Aorta (tissue), 5 donors: ENCODE measurements at regions not wholly inside any gene's neighbourhood (a gene's known extent, or its start where the extent isn't known, plus 50 kb on each side); places are given as distances from the start of the nearest gene placed in this dataset.
"Not testable (repeated sequence)": the region's sequence is repeated elsewhere in the genome, so short reads cannot be mapped to it uniquely, and the experiment has no call there.

Experiments used
- ATAC-seq: fragments of 200-7000 bp; cut with Tn5 transposase; one replicate; pipeline ENCODE4 v1.9.1; 2022; ENCODE audit warnings: moderate library complexity; ENCODE audit not compliant: low FRiP score
- DNase-seq, 2 donors: peaks; one replicate each; pipeline ENCODE4 v3.0.0-alpha.2; 2020
- H3K27ac ChIP-seq, 2 donors: one replicate each; pipeline ENCODE4 v1.5.1; 2013; ENCODE audit warnings: low read length in 2 of 2, mild to moderate bottlenecking in 2 of 2, moderate library complexity in 2 of 2, control low read depth in 1 of 2, inconsistent platforms in 1 of 2, low read depth in 1 of 2
- H3K27me3 ChIP-seq, 2 donors: one replicate each; pipeline ENCODE4 v1.6.1; 2013; ENCODE audit warnings: control low read depth in 1 of 2, low read length in 1 of 2, mild to moderate bottlenecking in 1 of 2, moderate library complexity in 1 of 2; ENCODE audit not compliant: insufficient read depth in 2 of 2, control insufficient read depth in 1 of 2
- H3K36me3 ChIP-seq, 2 donors: one replicate each; pipeline ENCODE4 v1.6.1; 2013; ENCODE audit warnings: control low read depth in 1 of 2, low read length in 1 of 2, mild to moderate bottlenecking in 1 of 2; ENCODE audit not compliant: insufficient read depth in 2 of 2, control insufficient read depth in 1 of 2
- H3K4me1 ChIP-seq, 2 donors: one replicate each; pipeline ENCODE4 v1.6.1; 2013; ENCODE audit warnings: low read length in 2 of 2, control low read depth in 1 of 2, mild to moderate bottlenecking in 1 of 2, moderate library complexity in 1 of 2; ENCODE audit not compliant: insufficient read depth in 2 of 2, control insufficient read depth in 1 of 2
- H3K4me3 ChIP-seq, 2 donors: one replicate each; pipeline ENCODE4 v1.5.1; 2013; ENCODE audit warnings: low read length in 2 of 2, control low read depth in 1 of 2, mild to moderate bottlenecking in 1 of 2
- H3K9me3 ChIP-seq: one replicate; pipeline ENCODE4 v1.6.1; 2013; ENCODE audit warnings: mild to moderate bottlenecking, low read length; ENCODE audit not compliant: control insufficient read depth
- WGBS, 2 donors: extraction: QIAGEN DNeasy Blood & Tissue Kit; methylation state at CpG; one replicate each; pipeline ENCODE4 v1.1.7; 2013; 5-methylcytosine and 5-hydroxymethylcytosine counted together
- intact Hi-C, 2 donors: fragments of 100-400 bp; cut with DNase I; formaldehyde crosslinking; loops; one replicate each; pipeline versions ENCODE4 v1.14.2 to v1.15.0; 2022
- donor health status: healthy with polysubstance abuse.
- donor health status: Bipolar disorder and iron deficiency.
- donor health status: DM: no; HTN: no; CAD: no.
- donor health status: DM: no; HTN: no; CAD: no.
- donor health status: DM: yes; HTN: yes; CAD: no.

GRCh38 chr7:49579408-49579807 lies 194.0 kb upstream of the VWC2 start:
- Histone ChIP-seq H3K36me3 (no peaks in the 10 kb centered on the region), H3K27me3 (no peaks in the 10 kb centered on the region), H3K9me3 (no peaks in the 10 kb centered on the region), H3K27ac (no peak overlapping the region), H3K4me3 (no peak overlapping the region), H3K4me1 (no peaks in the 10 kb centered on the region)
- intact Hi-C loops: no loop called here
- no peak for ATAC-seq
- 61 to 72% methylated on average over 13 of the region's 13 CpGs for WGBS, 2 donors
- DNase-seq: peak in 1 of 2 donors; percentile 57

- WGBS, 2 donors: 30 to 34% methylated on average over 16 of the region's 16 CpGs
- intact Hi-C loops: no loop called here
- no peak for ATAC-seq
Measured at GRCh38 chr7:49580000-49580399, 193.4 kb upstream of the VWC2 start.

GRCh38 chr7:49580761-49581160 lies 192.7 kb upstream of the VWC2 start:
- intact Hi-C loops: no loop called here
- H3K9me3 ChIP-seq: no peaks in the 10 kb centered on the region
- no peaks in the 10 kb centered on the region for H3K4me1 ChIP-seq
- H3K27ac ChIP-seq: no peak overlapping the region
- DNase-seq (no peak), ATAC-seq (no peak)
- no peak overlapping the region for H3K4me3 ChIP-seq
- 7 to 8% methylated on average over 1 of the region's 1 CpG for WGBS, 2 donors
- H3K36me3 ChIP-seq: no peaks in the 10 kb centered on the region
- no peaks in the 10 kb centered on the region for H3K27me3 ChIP-seq

More at GRCh38 chr7:49580000-49580399, 193.4 kb upstream of the VWC2 start:
- Histone ChIP-seq H3K4me1 (no peaks in the 10 kb centered on the region), H3K36me3 (no peaks in the 10 kb centered on the region), H3K27me3 (no peaks in the 10 kb centered on the region), H3K27ac (no peak overlapping the region), H3K4me3 (no peak overlapping the region), H3K9me3 (no peaks in the 10 kb centered on the region)
- peak in 1 of 2 donors; percentile 73 for DNase-seq

GRCh38 chr7:49583440-49583839 lies 190.0 kb upstream of the VWC2 start:
- DNase-seq (no peak), ATAC-seq (no peak)
- no peak overlapping the region for H3K27ac ChIP-seq
- H3K27me3 ChIP-seq: no peaks in the 10 kb centered on the region
- 80 to 89% methylated on average over 4 of the region's 4 CpGs for WGBS, 2 donors
- intact Hi-C loops: no loop called here
- no peak overlapping the region for H3K4me3 ChIP-seq
- H3K4me1 ChIP-seq: no peaks in the 10 kb centered on the region
- H3K36me3 ChIP-seq: no peaks in the 10 kb centered on the region
- H3K9me3 ChIP-seq: no peaks in the 10 kb centered on the region

GRCh38 chr7:49596701-49597491 lies 176.5 kb upstream of the VWC2 start:
- Histone ChIP-seq H3K4me3 (no peak overlapping the region), H3K27me3 (no peaks in the 10 kb centered on the region), H3K36me3 (no peaks in the 10 kb centered on the region), H3K27ac (no peak overlapping the region), H3K9me3 (no peaks in the 10 kb centered on the region), H3K4me1 (no peaks in the 10 kb centered on the region)
- ATAC-seq: no peak
- no peak for DNase-seq
- 72 to 75% methylated on average over 4 of the region's 4 CpGs for WGBS, 2 donors
- intact Hi-C loops: no loop called here

GRCh38 chr7:49597805-49598204 lies 175.6 kb upstream of the VWC2 start:
- H3K36me3 ChIP-seq: no peaks in the 10 kb centered on the region
- H3K4me1 ChIP-seq: no peaks in the 10 kb centered on the region
- H3K27ac ChIP-seq: no peak overlapping the region
- 41 to 48% methylated on average over 3 of the region's 3 CpGs for WGBS, 2 donors
- no peak overlapping the region for H3K4me3 ChIP-seq
- H3K27me3 ChIP-seq: no peaks in the 10 kb centered on the region
- DNase-seq (no peak), ATAC-seq (no peak)
- intact Hi-C loops: no loop called here
- no peaks in the 10 kb centered on the region for H3K9me3 ChIP-seq

GRCh38 chr7:49611951-49612350 lies 161.5 kb upstream of the VWC2 start:
- intact Hi-C loops: no loop called here
- no peak overlapping the region for H3K4me3 ChIP-seq
- no peaks in the 10 kb centered on the region for H3K9me3 ChIP-seq
- no peaks in the 10 kb centered on the region for H3K4me1 ChIP-seq
- no peaks in the 10 kb centered on the region for H3K27me3 ChIP-seq
- H3K36me3 ChIP-seq: no peaks in the 10 kb centered on the region
- H3K27ac ChIP-seq: no peak overlapping the region
- ATAC-seq (no peak), DNase-seq (no peak)
- 85% methylated on average over 5 of the region's 5 CpGs for WGBS, 2 donors

GRCh38 chr7:49613759-49614158 lies 159.7 kb upstream of the VWC2 start:
- no peaks in the 10 kb centered on the region for H3K27me3 ChIP-seq
- H3K27ac ChIP-seq: no peak overlapping the region
- intact Hi-C loops: no loop called here
- no peak for DNase-seq
- WGBS, 2 donors: 35 to 55% methylated on average over 2 of the region's 2 CpGs
- no peaks in the 10 kb centered on the region for H3K9me3 ChIP-seq
- no peaks in the 10 kb centered on the region for H3K4me1 ChIP-seq
- no peak overlapping the region for H3K4me3 ChIP-seq
- no peak for ATAC-seq
- no peaks in the 10 kb centered on the region for H3K36me3 ChIP-seq

GRCh38 chr7:49614974-49615373 lies 158.5 kb upstream of the VWC2 start:
- H3K27me3 ChIP-seq, DNase-seq, H3K4me3 ChIP-seq, H3K27ac ChIP-seq, intact Hi-C loops, H3K9me3 ChIP-seq, H3K4me1 ChIP-seq, H3K36me3 ChIP-seq, ATAC-seq: not testable (repeated sequence)
- WGBS, 2 donors: 87 to 88% methylated on average over 6 of the region's 6 CpGs
